ENCODE measurements at regions not wholly inside any gene's neighbourhood (a gene's known extent, or its start where the extent isn't known, plus 50 kb on each side); places are given as distances from the start of the nearest gene placed in this dataset.
"Not testable (repeated sequence)": the region's sequence is repeated elsewhere in the genome, so short reads cannot be mapped to it uniquely, and the experiment has no call there.

DNA sequence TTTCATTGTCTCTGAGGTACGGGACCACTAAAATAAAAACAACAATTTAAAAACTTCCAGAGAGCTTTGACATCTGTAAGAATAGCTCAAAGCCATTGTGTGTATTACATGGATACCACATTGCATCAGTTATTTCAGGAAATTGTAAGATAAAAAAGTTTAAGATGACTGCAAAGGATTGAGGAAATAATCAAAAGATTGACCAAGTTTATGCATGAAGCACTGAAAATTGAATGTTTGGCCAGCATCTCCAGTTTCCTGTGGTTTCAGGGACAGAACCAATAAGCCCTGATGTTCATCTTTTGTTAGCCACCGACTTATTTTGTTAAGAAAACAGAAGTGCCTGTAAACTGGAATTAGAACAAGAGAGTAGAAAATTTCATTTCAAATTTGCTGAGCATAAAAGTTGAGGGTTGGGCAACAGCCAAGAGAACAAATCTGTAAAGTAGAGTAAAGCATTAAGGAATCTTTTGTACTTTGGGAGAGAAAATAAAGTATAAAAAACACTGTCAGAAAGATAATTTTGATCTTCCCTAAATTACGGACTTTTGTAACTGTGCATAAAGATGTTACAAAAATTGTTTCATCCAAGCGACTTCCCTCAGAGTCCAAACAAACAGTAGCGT lies 211.5 kb upstream of the P2RY1 start:
- DNase-seq = no peak

DNA sequence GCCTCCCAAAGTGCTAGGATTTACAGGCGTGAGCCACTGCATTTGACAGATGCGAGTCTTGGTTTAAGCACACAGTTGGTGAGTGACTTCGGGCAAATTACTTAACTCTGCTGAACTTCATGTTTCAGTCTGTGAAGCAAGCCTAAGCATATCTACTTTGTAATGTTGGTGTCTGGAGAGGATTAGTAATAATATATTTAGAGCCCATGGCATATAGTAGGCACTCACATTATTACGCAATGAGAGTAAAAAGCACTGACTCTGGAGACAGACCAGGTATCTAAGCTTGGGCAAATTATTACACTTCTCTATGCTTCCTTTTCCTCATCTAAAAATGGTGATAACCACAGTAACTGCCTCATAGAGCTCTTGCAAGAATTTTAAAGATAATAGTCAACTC lies 208.7 kb upstream of the P2RY1 start:
- DNase-seq = no peak

DNA sequence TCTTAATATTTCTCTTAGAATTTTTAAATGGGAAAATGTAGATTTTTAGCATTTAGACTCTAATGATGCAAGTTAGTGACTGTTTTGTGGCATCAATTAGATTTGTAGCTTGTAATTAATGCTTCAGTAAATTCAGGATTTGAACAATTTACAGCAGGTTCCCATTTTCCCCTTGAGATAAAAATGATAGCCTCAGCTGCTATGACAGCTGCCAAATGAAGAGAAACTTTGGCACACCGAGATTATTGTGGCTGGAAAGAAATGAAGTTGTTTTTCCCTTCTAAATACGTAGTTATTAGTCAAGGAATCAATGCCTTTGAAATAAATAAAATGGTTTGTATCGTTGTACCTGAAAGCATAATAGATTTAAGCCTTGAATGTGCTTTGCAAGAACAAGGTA lies 206.4 kb upstream of the P2RY1 start:
- no peak for DNase-seq

DNA sequence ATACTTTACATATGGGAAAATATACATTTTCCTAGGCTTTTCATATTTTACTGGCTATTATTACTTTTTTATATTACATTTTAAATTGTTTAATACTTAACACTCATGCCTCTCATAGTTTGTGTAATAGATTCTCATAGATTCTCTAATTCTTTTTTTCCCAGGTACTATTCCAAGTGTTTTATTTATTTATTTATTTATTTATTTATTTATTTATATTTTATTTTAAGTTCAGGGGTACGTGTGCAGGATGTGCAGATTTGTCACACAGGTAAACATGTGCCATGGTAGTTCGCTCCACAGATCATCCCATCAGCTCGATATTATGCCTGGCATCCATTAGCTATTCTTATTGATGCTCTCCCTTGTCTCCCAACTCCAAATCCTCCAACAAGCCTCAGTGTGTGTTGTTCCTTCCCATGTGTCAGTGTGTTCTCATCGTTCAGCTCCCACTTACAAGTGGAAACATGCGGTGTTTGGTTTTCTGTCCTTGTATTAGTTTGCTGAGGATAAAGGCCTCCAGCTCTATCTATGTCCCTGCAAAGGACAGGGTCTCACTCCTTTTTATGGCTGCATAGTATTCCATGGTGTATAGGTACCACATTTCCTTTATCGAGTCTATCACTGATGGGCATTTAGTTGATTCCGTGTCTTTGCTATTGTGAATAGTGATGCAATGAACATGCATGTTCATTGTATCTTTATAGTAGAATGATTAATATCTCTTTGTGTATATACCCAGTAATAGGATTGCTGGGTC lies 205.4 kb upstream of the P2RY1 start:
- no peak for DNase-seq

DNA sequence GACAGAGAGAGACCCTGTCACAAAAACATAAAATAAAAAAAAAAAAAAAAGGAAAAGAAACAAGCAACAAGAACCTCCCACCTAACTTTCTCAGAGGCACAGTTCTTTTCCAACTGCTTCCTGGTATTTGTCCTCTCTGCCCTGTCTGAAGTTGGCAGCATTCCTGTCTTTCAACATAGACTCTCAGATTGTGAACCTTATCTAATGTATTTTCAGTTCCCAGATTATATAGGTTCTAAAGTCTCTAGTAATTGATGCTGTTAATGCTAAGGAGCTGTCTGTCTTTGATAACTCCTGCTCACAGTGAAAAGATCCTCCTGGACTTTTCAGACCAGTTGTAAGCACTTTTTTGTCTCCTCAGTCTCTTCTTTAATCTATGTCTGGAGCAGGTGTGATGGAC lies 199.5 kb upstream of the P2RY1 start:
- DNase-seq = no peak

DNA sequence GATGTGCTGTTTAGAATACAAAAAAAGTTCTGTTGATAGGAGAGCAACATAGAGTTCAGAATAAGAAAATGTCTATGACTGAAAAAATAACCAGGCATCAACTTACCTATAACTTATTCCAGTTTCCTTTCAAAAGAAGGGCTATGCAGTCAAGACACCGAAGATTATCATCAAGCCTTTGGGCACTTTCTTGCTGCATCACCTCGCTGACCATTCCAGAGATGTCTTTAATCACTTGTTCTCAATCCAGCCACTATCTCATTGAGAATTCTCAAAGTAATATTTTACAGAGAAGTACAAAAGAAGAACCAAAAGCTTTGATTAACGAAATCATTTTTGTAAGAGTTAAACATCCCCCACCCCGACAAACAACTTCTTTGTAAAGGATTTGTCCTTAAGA lies 198.3 kb upstream of the P2RY1 start:
- no peak for DNase-seq

DNA sequence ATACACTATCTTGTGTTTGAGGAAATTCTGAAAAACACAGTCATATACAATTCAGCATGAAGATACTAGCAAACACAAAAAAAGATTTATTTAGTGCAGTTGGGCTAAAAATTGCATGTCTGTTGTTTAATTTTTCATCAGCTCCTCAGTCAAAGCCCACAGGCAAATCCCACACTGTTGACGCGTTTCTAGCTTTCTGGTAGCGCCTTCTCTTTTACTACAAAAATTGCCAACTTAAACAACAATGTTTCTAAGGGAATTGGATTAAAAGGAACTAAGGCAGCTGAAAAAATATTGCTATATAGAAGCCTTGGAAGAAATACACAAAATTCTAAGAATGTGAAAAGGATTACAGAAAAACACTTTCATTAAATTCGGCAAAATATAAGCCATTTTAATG lies 196.7 kb upstream of the P2RY1 start:
- DNase-seq = no peak

DNA sequence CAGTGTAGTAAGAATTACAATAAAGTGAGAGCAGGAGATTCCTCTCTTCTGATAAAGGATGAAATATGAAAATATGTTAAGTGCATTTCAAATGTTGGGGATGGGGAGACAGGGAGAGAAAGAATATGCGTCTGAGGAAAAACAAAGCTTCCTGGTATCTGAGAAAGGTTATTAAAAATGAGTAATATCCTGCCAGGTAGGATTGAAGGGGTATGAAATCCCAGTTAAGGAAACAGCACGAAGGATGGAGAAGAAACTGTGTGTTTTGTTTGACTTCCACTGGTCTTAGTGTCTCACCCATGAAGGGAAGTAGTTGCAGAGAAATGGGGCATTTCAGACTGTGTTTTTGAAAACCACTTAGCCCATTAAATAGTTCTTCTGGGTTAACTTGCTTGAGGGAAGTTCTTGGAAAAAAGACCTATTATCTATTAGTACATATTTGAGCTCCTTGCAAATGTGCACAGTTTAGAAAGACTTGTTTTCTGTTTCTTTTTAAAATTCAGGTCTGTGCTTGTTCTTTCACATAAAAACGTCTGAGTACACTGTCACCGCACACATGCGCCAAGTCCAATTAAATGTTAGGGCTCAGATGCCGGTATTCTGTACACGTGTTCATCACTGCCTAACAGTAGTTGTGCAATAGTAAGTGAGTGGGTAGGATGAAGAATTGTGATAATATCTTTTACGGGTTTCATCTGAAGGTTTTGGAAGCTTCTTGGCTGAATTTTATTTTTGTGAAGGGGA lies 196.1 kb upstream of the P2RY1 start:
- DNase-seq = no peak

DNA sequence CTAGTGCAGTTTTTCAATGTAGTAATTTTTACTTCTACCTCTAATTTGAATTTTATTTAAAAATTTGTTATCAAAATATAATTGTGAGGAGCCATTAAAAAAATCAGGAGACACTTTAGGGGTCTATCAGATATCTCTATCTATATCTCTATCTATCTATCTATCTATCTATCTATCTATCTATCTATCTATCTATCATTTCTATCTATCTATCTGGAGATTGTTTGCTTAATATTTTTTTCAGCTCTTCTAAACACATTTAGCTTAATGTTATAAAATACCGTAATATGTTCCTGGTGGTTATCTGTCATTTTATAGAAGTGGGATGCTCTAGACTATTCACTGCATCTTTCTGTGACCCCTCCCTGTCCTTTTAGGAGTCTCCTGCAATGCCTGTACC lies 193.7 kb upstream of the P2RY1 start:
- DNase-seq = no peak

DNA sequence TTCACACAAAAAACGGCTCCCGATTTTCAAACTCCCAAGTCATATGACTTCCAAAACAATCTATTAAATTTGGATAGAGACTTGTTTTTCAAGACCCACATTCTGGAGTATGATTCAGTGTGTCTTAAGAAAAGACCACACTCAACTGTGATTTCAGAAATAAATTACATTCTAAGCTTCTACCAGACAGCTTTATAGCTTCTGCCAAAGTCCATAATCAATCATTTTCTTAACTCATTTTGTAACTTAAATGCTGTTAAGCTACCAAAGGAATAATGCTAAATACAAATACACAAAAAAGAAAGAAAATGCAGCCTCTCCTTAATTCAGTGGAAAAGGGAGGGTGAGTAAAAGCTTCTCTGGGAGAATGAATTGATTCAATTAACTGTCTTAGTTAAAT lies 192.3 kb upstream of the P2RY1 start:
- no peak for DNase-seq

DNA sequence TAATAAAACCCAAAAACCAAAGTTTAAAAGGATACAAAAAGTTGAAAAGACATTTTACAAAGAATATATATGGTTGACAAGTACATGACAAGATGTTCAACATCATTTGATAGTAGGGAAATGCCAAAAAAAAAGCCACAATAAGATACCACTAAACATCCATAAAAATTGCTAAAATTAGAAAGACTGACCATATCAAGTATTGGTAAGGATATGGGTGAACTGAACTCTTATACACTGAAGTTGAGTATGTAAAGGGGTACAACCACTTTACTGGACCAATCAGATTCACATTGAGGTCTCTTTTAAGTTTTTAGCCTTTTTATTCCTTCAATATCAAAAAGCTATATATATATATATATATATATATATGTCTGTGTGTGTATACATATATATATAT lies 190.5 kb upstream of the P2RY1 start:
- no peak for DNase-seq

DNA sequence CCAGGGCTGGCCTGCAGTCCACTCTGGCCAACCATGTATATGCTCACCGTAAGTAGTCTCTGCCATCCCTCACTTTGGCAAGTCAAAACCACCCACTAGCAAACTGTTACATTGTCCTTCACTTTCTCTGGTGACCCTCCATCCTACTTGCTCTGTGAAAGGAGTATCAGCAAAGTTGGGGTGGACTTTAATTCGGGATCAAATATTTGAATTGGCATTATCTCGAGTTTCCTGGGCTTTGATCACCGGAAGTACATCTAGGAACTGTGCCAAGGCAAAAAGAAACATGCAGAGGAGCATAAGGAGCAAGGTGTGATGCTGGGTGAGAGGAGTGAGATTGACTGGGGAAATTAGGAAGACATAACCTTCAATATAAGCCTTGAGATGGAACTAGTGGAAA lies 188.9 kb upstream of the P2RY1 start:
- no peak for DNase-seq

DNA sequence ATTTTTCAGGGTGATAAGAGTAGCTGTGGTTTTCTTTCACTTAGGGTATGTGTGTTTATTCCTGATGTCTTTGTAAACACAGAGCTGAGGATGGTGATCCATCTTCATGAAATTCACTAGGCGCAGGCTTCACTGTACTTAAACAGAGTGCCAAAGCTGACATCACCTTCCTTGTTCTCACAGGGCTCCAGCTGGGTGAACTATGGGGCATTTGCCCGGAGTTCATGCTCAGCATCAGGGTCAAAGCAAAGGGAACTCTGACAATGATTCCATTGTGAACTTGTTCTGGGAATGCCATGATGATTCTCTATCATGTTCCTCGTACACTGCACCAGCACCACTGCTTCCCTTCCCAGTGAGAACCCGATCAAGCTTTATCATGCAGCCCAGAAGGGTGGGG lies 184.8 kb upstream of the P2RY1 start:
- no peak for DNase-seq

DNA sequence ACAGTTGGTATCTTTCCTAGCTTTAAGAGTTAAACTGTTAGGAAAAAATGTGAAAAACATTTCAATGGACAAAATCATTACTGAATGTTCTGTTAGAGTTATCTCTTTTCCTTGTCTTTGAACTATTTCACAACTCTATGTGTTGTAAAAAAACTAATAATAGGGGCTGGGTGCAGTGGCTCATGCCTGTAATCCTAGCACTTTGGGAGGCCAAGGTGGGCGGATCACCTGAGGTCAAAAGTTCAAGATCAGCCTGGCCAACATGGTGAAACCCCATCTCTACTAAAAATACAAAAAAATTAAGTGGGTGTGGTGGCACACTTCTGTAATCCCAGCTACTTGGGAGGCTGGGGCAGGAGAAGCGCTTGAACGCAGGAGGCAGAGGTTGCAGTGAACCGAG lies 184.0 kb upstream of the P2RY1 start:
- DNase-seq = not testable (repeated sequence)

DNA sequence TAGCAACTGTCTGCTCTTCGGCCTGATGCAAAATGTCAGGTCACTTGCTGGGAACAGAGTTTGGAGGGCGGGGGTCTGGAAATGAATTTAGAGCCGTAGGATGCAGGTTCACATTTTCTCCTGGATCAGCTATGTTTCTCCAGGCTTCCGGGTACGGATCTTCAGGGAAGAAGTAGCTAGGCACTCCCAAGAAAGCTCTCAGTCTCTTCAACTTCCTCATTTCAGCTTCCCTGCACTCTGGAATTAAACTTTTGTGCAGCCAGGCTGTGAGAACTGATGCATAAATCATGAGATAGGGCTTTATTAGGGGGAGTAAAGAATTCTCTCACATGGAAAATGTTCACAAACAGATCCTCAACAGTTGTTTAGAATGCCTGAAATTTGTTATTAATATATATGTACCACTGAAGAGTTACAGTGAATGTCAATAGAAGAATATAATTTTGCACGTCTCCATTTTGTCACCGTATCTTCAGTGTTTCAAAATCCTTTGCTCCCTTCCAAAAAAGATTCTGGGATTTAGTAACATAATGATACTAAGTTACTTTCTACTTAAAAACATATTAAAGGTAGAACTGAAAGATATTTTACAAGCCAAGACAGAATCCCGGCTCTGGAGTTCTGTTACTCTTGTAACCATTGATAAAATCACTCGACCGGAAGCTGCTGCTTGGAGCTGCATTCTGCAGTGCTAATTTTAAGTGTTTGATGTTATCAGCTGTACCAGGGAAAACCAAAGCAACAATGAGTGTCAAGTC lies 178.5 kb upstream of the P2RY1 start:
- DNase-seq = no peak

DNA sequence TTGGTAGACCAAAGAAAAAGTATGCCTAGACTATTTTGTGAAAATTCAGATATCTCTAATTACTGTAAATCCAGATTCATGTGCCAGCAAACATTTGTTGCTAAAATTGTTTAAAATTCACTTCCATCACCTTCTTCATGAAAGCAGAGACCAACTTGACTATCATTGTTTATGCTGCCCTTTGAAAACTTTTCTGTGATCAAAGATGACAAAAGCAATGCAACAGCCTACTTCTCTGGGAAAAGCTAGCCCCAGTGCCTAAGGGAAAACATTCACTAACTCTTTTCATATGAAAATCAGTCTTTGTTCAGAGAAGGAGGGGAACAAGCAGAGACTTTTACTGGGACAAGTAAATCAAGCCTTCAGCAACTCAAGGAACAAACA lies 178.0 kb upstream of the P2RY1 start:
- DNase-seq = no peak

DNA sequence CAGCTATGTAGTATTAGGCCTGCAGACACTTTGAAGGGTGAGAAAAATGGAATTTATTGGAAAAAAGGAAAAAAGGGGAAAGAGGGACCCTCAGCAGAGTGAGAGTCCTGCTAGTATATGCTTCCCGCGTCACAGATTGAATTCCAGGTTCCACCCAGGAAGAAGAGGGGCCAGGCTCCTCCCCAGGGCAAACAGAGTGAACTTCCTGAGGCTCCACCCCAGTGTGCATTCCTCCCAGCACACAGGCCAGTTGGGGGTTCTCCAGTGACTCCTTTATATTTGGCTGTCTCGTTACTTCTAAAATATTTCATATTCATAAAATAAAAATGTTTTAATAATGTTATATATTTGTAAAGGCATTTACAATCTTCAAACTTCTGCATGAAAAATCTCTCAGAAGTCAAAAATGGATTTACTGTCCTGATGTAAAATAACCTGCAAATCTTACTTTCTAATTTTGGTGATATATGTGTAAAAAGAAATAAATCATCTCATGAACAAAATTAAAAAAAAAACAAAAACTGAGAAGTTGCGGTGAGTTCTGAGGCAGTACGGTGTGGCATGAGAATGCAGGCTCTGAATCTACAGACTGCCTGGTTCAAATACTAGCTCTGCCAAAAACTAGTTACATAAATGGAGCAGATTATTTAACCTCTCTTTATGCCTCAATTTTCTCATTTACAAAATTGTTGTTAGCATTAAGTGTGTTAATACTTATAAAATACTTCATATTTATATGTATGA lies 175.8 kb upstream of the P2RY1 start:
- no peak for DNase-seq

DNA sequence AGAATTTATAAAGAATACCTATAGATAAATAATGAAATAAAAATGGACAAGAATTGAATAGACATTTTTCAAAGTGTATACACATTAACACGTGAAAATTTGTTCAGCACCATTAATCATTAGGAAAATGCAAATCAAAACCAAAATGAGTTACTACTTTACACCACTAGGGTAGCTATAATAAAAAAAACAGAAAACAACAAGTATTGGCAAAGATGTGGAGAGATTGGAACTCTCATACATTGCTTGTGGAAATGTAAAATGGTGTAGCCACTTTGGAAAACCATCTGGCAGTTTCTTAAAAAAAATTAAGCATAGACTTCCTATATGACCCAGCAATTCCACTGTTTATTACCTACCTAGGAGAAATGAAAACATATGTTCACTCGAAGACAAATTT lies 172.8 kb upstream of the P2RY1 start:
- no peak for DNase-seq

DNA sequence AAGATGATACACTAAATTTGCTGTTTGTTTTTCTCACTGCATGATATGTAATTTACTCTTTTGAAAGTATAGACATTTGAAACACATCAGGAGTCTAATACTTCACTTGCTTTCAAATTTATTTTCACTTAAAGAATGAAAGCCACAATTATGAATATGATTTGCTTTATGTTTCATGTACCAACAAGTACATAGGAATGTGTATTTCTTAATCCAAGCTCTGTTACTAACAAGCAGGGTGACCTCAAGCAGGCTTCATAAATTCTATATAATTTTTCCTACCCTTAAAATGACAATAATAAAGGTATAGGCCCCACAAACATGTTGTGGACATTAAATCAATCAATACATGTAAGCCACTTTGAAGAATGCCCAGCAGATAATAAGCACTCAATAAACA lies 170.2 kb upstream of the P2RY1 start:
- no peak for DNase-seq

DNA sequence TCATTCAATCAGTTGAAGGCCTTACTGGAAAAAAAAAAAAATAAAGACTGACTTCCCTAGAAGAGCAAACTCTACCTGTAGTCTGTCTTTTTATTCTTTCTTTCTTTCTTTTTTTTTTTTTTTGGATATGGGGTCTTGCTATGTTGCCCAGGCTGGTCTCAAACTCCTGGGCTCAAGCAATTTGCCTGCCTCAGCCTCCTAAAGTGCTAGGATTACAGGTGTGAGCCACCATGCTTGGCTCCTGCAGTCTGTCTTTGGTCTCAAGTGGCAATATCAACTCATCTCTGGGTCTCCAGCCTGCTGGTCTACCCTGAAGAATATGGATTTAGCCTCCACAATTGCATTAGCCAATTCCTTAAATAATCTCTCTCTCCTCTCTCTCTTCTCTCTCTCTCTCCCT lies 167.7 kb upstream of the P2RY1 start:
- no peak for DNase-seq

DNA sequence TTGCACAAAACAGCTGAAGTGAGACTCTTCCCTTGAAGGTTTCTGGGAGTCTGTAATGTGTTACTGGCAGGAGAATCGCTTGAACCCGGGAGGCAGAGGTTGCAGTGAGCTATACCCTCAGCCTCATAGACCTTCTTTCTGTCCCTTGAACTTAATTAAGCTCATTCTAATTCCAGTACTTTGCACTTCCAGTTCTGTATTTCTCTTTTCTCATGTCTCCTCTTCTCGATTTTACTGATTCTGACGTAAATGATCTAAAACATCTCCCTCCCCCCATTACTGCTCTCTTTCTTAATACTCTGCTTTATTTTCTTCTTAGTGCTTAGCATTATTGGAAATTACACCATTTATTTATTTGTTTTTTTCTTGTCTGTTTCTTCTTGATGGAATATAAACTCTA lies 165.4 kb upstream of the P2RY1 start:
- DNase-seq = no peak

DNA sequence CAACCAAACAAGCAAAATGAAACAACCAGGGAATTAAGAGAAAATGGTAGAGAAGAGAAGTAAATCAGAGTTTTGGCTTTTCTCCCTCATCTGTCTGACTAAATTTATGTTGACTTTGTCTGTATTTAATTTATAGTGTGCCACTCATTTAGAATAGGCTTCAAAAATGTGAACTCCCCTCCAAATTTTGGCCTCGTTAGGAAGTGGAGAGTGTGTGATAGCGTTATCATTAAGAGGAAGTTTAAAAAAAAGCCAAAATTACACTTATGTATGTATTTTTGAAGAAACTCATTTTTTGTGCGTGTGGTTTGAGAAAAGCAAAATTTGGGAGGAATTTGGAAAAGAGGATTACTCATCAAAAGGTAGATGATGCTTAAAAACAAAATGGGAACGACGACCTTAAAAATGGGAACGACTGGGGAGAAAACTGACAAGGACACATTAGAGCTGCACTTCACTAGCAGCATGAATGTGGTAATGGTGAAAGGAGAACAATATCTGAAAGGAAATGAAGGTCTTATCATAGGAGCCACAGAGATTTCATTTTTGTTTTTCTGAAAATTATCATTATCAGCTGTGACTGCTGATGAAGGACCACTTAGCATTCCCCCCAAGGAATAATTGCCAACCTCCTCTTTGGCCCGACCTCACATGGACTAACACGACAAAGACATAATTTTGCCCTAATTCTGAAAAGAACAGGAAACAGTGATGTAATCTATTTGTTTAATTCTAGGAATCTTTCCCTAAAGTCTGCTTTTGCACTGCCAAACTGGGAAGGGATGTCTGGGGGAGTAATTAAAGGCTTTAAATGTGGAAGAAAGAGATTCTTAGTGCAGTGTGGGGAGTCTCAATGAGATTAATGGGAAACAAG lies 163.2 kb upstream of the P2RY1 start:
- no peak for DNase-seq

Data from activated naive CD4-positive, alpha-beta T cell (primary cell).